ENCODE measurements at regions not wholly inside any gene's neighbourhood (a gene's known extent, or its start where the extent isn't known, plus 50 kb on each side); places are given as distances from the start of the nearest gene placed in this dataset.

- peaks cover 0 to 13% (median 0%) of the 10 kb centered on the region in 12 donors for H3K4me1 ChIP-seq
- no peaks in the 10 kb centered on the region for H3K9me3 ChIP-seq
- TF ChIP-seq CTCF (IDR thresholded peaks at IDR 0.05) (no peak), POLR2A (IDR thresholded peaks at IDR 0.05) (no peak)
- H3K27me3 ChIP-seq: no peaks in the 10 kb centered on the region
- H3K36me3 ChIP-seq: peaks cover 0 to 4% (median 0%) of the 10 kb centered on the region in 9 donors
- ATAC-seq (no peak), DNase-seq (no peak)
- no peak overlapping the region for H3K4me3 ChIP-seq
- H3K27ac ChIP-seq: no peak overlapping the region
- intact Hi-C loops (cut with DNase I): no loop called here
Observed at GRCh38 chr20:19866070-19866469, 108.0 kb downstream of the RIN2 start.

- WGBS, 4 donors: 93 to 99% (median 95%) methylated on average over 2 of the region's 2 CpGs
- TF ChIP-seq CTCF (IDR thresholded peaks at IDR 0.05) (no peak), POLR2A (IDR thresholded peaks at IDR 0.05) (no peak)
- Histone ChIP-seq H3K4me1 (peaks cover 0 to 13% (median 0%) of the 10 kb centered on the region in 12 donors), H3K9me3 (no peaks in the 10 kb centered on the region), H3K27ac (peak overlapping the region in 1 of 12 donors; percentile 78), H3K4me3 (no peak overlapping the region), H3K27me3 (no peaks in the 10 kb centered on the region), H3K36me3 (peaks cover 0 to 13% (median 7%) of the 10 kb centered on the region in 9 donors)
- intact Hi-C loops (cut with DNase I): no loop called here
- ATAC-seq: no peak
- DNase-seq: no peak
Observed at GRCh38 chr20:19867074-19867473, 109.0 kb downstream of the RIN2 start.

- peak in 2 of 5 donors; percentile 41 to 56 for DNase-seq
- ATAC-seq: peak in 3 of 4 donors; percentile 59 to 80 (median 73)
- H3K4me3 ChIP-seq: no peak overlapping the region
- no peaks in the 10 kb centered on the region for H3K27me3 ChIP-seq
- WGBS, 4 donors: 84 to 94% (median 86%) methylated on average over 13 of the region's 13 CpGs
- intact Hi-C loops (cut with DNase I): no loop called here
- H3K4me1 ChIP-seq: peaks cover 0 to 13% (median 0%) of the 10 kb centered on the region in 12 donors
- peaks cover 0 to 22% (median 14%) of the 10 kb centered on the region in 9 donors for H3K36me3 ChIP-seq
- no peak for TF ChIP-seq POLR2A (IDR thresholded peaks at IDR 0.05)
- TF ChIP-seq CTCF (IDR thresholded peaks at IDR 0.05): no peak
- no peaks in the 10 kb centered on the region for H3K9me3 ChIP-seq
- H3K27ac ChIP-seq: peak overlapping the region in 4 of 12 donors; percentile 4 to 78 (median 21)
Observed at GRCh38 chr20:19867940-19868371, 109.9 kb downstream of the RIN2 start.

GRCh38 chr20:19868441-19868840, 110.4 kb downstream of the RIN2 start:
- Histone ChIP-seq H3K4me3 (no peak overlapping the region), H3K4me1 (peaks cover 0 to 13% (median 0%) of the 10 kb centered on the region in 12 donors), H3K27me3 (no peaks in the 10 kb centered on the region), H3K9me3 (peaks cover 0 to under 1% (median 0%) of the 10 kb centered on the region in 12 donors), H3K36me3 (peaks cover 0 to 26% (median 14%) of the 10 kb centered on the region in 9 donors), H3K27ac (peak overlapping the region in 2 of 12 donors; percentile 24 to 78)
- intact Hi-C loops (cut with DNase I): no loop called here
- WGBS, 4 donors: 85 to 90% (median 87%) methylated on average over 6 of the region's 6 CpGs
- DNase-seq (no peak), ATAC-seq (peak in 1 of 4 donors; percentile 33)
- TF ChIP-seq POLR2A (IDR thresholded peaks at IDR 0.05): no peak

- no peak overlapping the region for H3K4me3 ChIP-seq
- intact Hi-C loops (cut with DNase I): no loop called here
- H3K4me1 ChIP-seq: peaks cover 0 to 32% (median 14%) of the 10 kb centered on the region in 12 donors
- TF ChIP-seq CTCF (IDR thresholded peaks at IDR 0.05) (no peak), POLR2A (IDR thresholded peaks at IDR 0.05) (no peak)
- ATAC-seq: no peak
- H3K27me3 ChIP-seq: no peaks in the 10 kb centered on the region
- H3K36me3 ChIP-seq: peaks cover 0 to 26% (median 14%) of the 10 kb centered on the region in 9 donors
- WGBS, 4 donors: 90 to 96% (median 92%) methylated on average over 3 of the region's 3 CpGs
- H3K9me3 ChIP-seq: peaks cover 0 to 10% (median 0%) of the 10 kb centered on the region in 12 donors
- no peak for DNase-seq
- no peak overlapping the region for H3K27ac ChIP-seq
Observed at GRCh38 chr20:19872001-19872400, 113.9 kb downstream of the RIN2 start.

Data from heart left ventricle (tissue), 16 donors.